CD4-positive, alpha-beta memory T cell (primary cell): ENCODE measurements at regions not wholly inside any gene's neighbourhood (a gene's known extent, or its start where the extent isn't known, plus 50 kb on each side); places are given as distances from the start of the nearest gene placed in this dataset.

Experiments used
- CTCF ChIA-PET: fragments of 350-600 bp; sonication (Branson Sonifier 250); formaldehyde crosslinking; loops from one replicate; lab custom pipeline; 2021; ENCODE audit warnings: inconsistent platforms; ENCODE audit not compliant: partially characterized antibody; lab: Charles Lee
- POLR2A ChIA-PET: fragments of 350-600 bp; sonication (Branson Sonifier 250); formaldehyde crosslinking; loops from one replicate; lab custom pipeline; 2021; ENCODE audit not compliant: partially characterized antibody; lab: Charles Lee
- DNase-seq, 5 donors: peaks; one replicate each; pipeline versions ENCODE4 v3.0.0 to v3.0.0-alpha.2; 2020 to 2022; ENCODE audit warnings: mixed read lengths in 1 of 5
- H3K27ac ChIP-seq: one replicate; pipeline ENCODE4 v1.7.0; 2013; ENCODE audit warnings: low read depth, low read length
- H3K27me3 ChIP-seq: 2 replicates; pipeline ENCODE4 v1.7.0; 2013; ENCODE audit warnings: mild to moderate bottlenecking, low read length, moderate library complexity; ENCODE audit not compliant: insufficient read depth
- H3K36me3 ChIP-seq: 2 replicates; pipeline ENCODE4 v1.7.0; 2013; ENCODE audit warnings: mild to moderate bottlenecking, low read length, moderate library complexity; ENCODE audit not compliant: insufficient read depth
- H3K4me1 ChIP-seq: 2 replicates; pipeline ENCODE4 v1.7.0; 2013; ENCODE audit warnings: mild to moderate bottlenecking, low read length, moderate library complexity; ENCODE audit not compliant: insufficient read depth
- H3K4me3 ChIP-seq, 2 donors: one replicate each; pipeline ENCODE4 v1.7.0; 2013; ENCODE audit warnings: low read length in 2 of 2, mild to moderate bottlenecking in 1 of 2
- H3K9me3 ChIP-seq, 2 donors: one replicate each; pipeline ENCODE4 v1.7.0; 2013; ENCODE audit warnings: low read length in 2 of 2, control low read depth in 1 of 2; ENCODE audit not compliant: control insufficient read depth in 1 of 2
- H3K27ac Mint-ChIP-seq, 7 donors: one replicate each; pipeline ENCODE4 v1.8.0; 2020 to 2021; ENCODE audit warnings: mixed read lengths in 7 of 7, mild to moderate bottlenecking in 6 of 7, inconsistent platforms in 3 of 7, moderate library complexity in 3 of 7
- H3K27me3 Mint-ChIP-seq, 2 donors: one replicate each; pipeline ENCODE4 v1.8.0; 2020 to 2021; ENCODE audit warnings: mixed read lengths in 2 of 2
- H3K36me3 Mint-ChIP-seq, 2 donors: one replicate each; pipeline ENCODE4 v1.8.0; 2020 to 2021; ENCODE audit warnings: mixed read lengths in 2 of 2, inconsistent platforms in 1 of 2, mild to moderate bottlenecking in 1 of 2
- H3K4me1 Mint-ChIP-seq, 4 donors: one replicate each; pipeline ENCODE4 v1.8.0; 2020 to 2021; ENCODE audit warnings: mixed read lengths in 4 of 4, mild to moderate bottlenecking in 1 of 4
- H3K4me3 Mint-ChIP-seq, 8 donors: one replicate each; pipeline ENCODE4 v1.8.0; 2020 to 2021; ENCODE audit warnings: mixed read lengths in 8 of 8, mild to moderate bottlenecking in 7 of 8, moderate library complexity in 6 of 8, inconsistent platforms in 3 of 8
- H3K9me3 Mint-ChIP-seq, 8 donors: one replicate each; pipeline ENCODE4 v1.8.0; 2020 to 2021; ENCODE audit warnings: mixed read lengths in 8 of 8, mild to moderate bottlenecking in 5 of 8, inconsistent platforms in 3 of 8, moderate library complexity in 1 of 8
- intact Hi-C: fragments of 100-400 bp; cut with micrococcal nuclease; formaldehyde crosslinking; loops from one replicate; pipeline ENCODE4 v1.15.1; 2023

DNA sequence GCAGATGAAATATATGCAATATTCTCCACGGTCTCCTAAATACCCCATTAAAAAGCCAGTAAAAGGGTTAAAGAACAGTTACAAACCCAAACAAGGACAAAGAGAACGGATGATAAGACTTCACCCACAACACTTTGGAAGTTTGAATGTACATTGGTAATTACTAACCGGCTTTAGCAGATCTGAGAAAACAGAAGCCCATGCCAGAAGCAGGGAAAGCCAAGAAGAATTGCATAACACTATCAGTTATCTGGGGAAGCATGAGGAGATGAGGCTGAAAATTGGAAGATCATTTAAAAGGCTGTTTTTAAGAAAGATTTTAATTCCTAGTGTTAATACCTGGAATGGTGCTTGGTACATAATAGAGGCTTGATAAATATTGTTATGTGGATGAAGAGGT is 55.6 kb upstream of the MYBPC1 start:
- ChIA-PET CTCF (interaction anchor here (0.7 kb wide), 1 partner anchor 300 kb away, joined by 3 read pairs; no protein-coding TSS in a partner anchor), POLR2A (no interaction called here)
- no peaks in the 10 kb centered on the region for H3K4me1 Mint-ChIP-seq
- no peak for DNase-seq
- H3K9me3 ChIP-seq, result no peaks in the 10 kb centered on the region
- peaks cover 0 to 2% of the 10 kb centered on the region in 2 donors for H3K27me3 Mint-ChIP-seq
- H3K9me3 Mint-ChIP-seq, result no peaks in the 10 kb centered on the region
- H3K27ac Mint-ChIP-seq, result no peak overlapping the region
- H3K36me3 ChIP-seq, result no peaks in the 10 kb centered on the region
- H3K36me3 Mint-ChIP-seq, result no peaks in the 10 kb centered on the region
- no peaks in the 10 kb centered on the region for H3K27me3 ChIP-seq
- intact Hi-C loops, result no loop called here
- no peak overlapping the region for H3K27ac ChIP-seq
- H3K4me3 Mint-ChIP-seq, result no peak overlapping the region
- no peaks in the 10 kb centered on the region for H3K4me1 ChIP-seq
- no peak overlapping the region for H3K4me3 ChIP-seq
